NCI-H82 (cell line): ENCODE measurements at regions not wholly inside any gene's neighbourhood (a gene's known extent, or its start where the extent isn't known, plus 50 kb on each side); places are given as distances from the start of the nearest gene placed in this dataset.
"Not testable (repeated sequence)": the region's sequence is repeated elsewhere in the genome, so short reads cannot be mapped to it uniquely, and the experiment has no call there.

Experiments used
- DNase-seq: peaks from one replicate; lab custom pipeline; 2025; lab: John Stamatoyannopoulos, UW

GRCh38 chr3:20246662-20247061 is 60.7 kb upstream of the SGO1 start:
- DNase-seq = no peak

- no peak for DNase-seq
These were observed 59.8 kb upstream of the SGO1 start for GRCh38 chr3:20245781-20246180.

GRCh38 chr3:20240154-20240883 is 54.3 kb upstream of the SGO1 start:
- no peak for DNase-seq

GRCh38 chr3:20238199-20238598 is 52.2 kb upstream of the SGO1 start:
- not testable (repeated sequence) for DNase-seq

- no peak for DNase-seq
These were observed 50.6 kb upstream of the SGO1 start for GRCh38 chr3:20236603-20237002.
